Endothelial cell of umbilical vein (primary cell): ENCODE measurements at regions not wholly inside any gene's neighbourhood (a gene's known extent, or its start where the extent isn't known, plus 50 kb on each side); places are given as distances from the start of the nearest gene placed in this dataset.

Experiments used
- BruUV-seq: library from RNA; stranded (reverse); fragments of 400-500 nt; replicated peaks from 2 replicates; lab custom pipeline; 2021; lab: Mats Ljungman, UMichigan
- CTCF ChIA-PET: fragments of 300-600, 350-600 bp; sonication (Branson Sonifier 250); formaldehyde crosslinking; loops from one replicate; lab custom pipeline; 2021; ENCODE audit warnings: antibody characterized with exemption, inconsistent platforms; lab: Charles Lee
- POLR2A ChIA-PET: fragments of 300-600, 350-600 bp; sonication (Branson Sonifier 250); formaldehyde crosslinking; loops from one replicate; lab custom pipeline; 2021; ENCODE audit warnings: antibody characterized with exemption, inconsistent platforms; lab: Charles Lee
- DNase-seq: peaks from one replicate; pipeline ENCODE4 v3.0.0-alpha.2; 2011; ENCODE audit warnings: low read depth, low spot score
- FAIRE-seq: peaks from 2 replicates; lab custom pipeline; 2011; peaks lifted over from hg19 to GRCh38; lab: Jason Lieb, UNC
- H2AFZ ChIP-seq: 2 replicates; pipeline ENCODE4 v1.6.0; 2012; ENCODE audit warnings: low read depth, low read length, control low read depth, inconsistent platforms
- H3K27ac ChIP-seq: 2 replicates; pipeline ENCODE4 v1.5.1; 2011; ENCODE audit warnings: low read depth, mild to moderate bottlenecking, control low read depth, low read length, moderate library complexity; ENCODE audit not compliant: insufficient read depth
- H3K27me3 ChIP-seq, 2 experiments: 2 replicates each; pipeline versions ENCODE4 v1.6.0 to v1.6.1; 2011; ENCODE audit warnings: low read length in 2 of 2, mixed read lengths in 1 of 2; ENCODE audit not compliant: control insufficient read depth in 2 of 2, insufficient read depth in 2 of 2
- H3K36me3 ChIP-seq, 2 experiments: 2 replicates in 1 of 2; 3 replicates in 1 of 2; pipeline ENCODE4 v1.5.1; 2011; ENCODE audit warnings: low read length in 2 of 2, mild to moderate bottlenecking in 1 of 2, moderate library complexity in 1 of 2; ENCODE audit not compliant: control insufficient read depth in 2 of 2, insufficient read depth in 2 of 2; ENCODE audit errors: extremely low read depth in 1 of 2
- H3K4me1 ChIP-seq: 3 replicates; pipeline ENCODE4 v1.5.1; 2011; ENCODE audit warnings: mild to moderate bottlenecking, low read length; ENCODE audit not compliant: control insufficient read depth, insufficient read depth; ENCODE audit errors: extremely low read depth
- H3K4me2 ChIP-seq: 2 replicates; pipeline ENCODE4 v1.6.1; 2011; ENCODE audit warnings: low read length, control low read depth, mixed read lengths; ENCODE audit not compliant: insufficient read depth
- H3K4me3 ChIP-seq, 3 experiments: fragments of 200-600 bp in 1 of 3; sonication (generic), shearing (Covaris generic) in 1 of 3; replicated peaks in 1 of 3; 2 replicates each; pipeline ENCODE4 v1.5.1; 2011 to 2016; ENCODE audit warnings: control low read depth in 3 of 3, low read length in 3 of 3, mild to moderate bottlenecking in 2 of 3, inconsistent platforms in 1 of 3, low read depth in 1 of 3, moderate library complexity in 1 of 3; ENCODE audit not compliant: insufficient read depth in 1 of 3
- H3K79me2 ChIP-seq: 2 replicates; pipeline ENCODE4 v1.6.0; 2012; ENCODE audit warnings: low read length, inconsistent platforms; ENCODE audit not compliant: control insufficient read depth, insufficient read depth
- H3K9ac ChIP-seq: replicated peaks from 2 replicates; pipeline ENCODE3; 2011; ENCODE audit warnings: low read length, control low read depth; ENCODE audit not compliant: insufficient read depth; ENCODE audit errors: extremely low read depth
- H3K9me1 ChIP-seq: replicated peaks from 3 replicates; pipeline ENCODE4 v1.6.0; 2011; ENCODE audit warnings: mild to moderate bottlenecking, low read length; ENCODE audit not compliant: control insufficient read depth, insufficient read depth; ENCODE audit errors: extremely low read depth
- H3K9me3 ChIP-seq: replicated peaks from 2 replicates; pipeline ENCODE4 v1.5.1; 2012; ENCODE audit warnings: low read length, inconsistent platforms; ENCODE audit not compliant: control insufficient read depth, insufficient read depth
- H4K20me1 ChIP-seq: replicated peaks from 2 replicates; pipeline ENCODE3; 2011; ENCODE audit warnings: mild to moderate bottlenecking, low read length; ENCODE audit not compliant: control insufficient read depth, insufficient read depth; ENCODE audit errors: extremely low read depth
- EZH2 ChIP-seq: IDR thresholded peaks from 2 replicates; pipeline ENCODE4 v1.6.1; 2012; ENCODE audit warnings: borderline replicate concordance, low read depth, mild to moderate bottlenecking, moderate library complexity, low read length, inconsistent platforms; ENCODE audit not compliant: severe bottlenecking
- FOS ChIP-seq: IDR thresholded peaks from 2 replicates; pipeline ENCODE4 v1.6.1; 2011; ENCODE audit warnings: mild to moderate bottlenecking, low read length, moderate library complexity, borderline replicate concordance; ENCODE audit not compliant: insufficient read depth
- GATA2 ChIP-seq: IDR thresholded peaks from 2 replicates; pipeline ENCODE4 v1.7.0; 2011; ENCODE audit warnings: low read depth, mild to moderate bottlenecking, moderate library complexity, mixed read lengths, low read length; ENCODE audit not compliant: insufficient read length, insufficient read depth
- JUN ChIP-seq: IDR thresholded peaks from 2 replicates; pipeline ENCODE4 v1.6.1; 2011; ENCODE audit warnings: borderline replicate concordance, low read depth; ENCODE audit not compliant: insufficient read length, insufficient read depth
- MYC ChIP-seq: IDR thresholded peaks from one replicate; pipeline ENCODE4 v1.6.1; 2011; ENCODE audit warnings: mild to moderate bottlenecking, low read depth, low read length
- POLR2A ChIP-seq: IDR thresholded peaks from 2 replicates; pipeline ENCODE4 v1.6.1; 2012; ENCODE audit warnings: low read depth, mild to moderate bottlenecking, control low read depth, low read length
- POLR2AphosphoS5 ChIP-seq: IDR thresholded peaks from 2 replicates; pipeline ENCODE4 v1.6.1; 2012; ENCODE audit warnings: low read depth, mild to moderate bottlenecking, control low read depth, low read length, moderate library complexity; ENCODE audit not compliant: insufficient read depth
- dilution Hi-C: fragments of 300-500 bp; cut with MboI; formaldehyde crosslinking; loops from one replicate; pipeline ENCODE4 v1.15.0; 2019; ENCODE audit warnings: low sequenced_read_pairs; ENCODE audit not compliant: extremely low pct_ligation_motif_present
- intact Hi-C: fragments of 100-400 bp; cut with micrococcal nuclease; formaldehyde crosslinking; loops from one replicate; pipeline ENCODE4 v1.10.0; 2022
- TF ChIP-seq, protein P1 (sequence below), 2 donors: IDR thresholded peaks; 1 replicate in 1 of 2; 2 replicates in 1 of 2; pipeline ENCODE4 v1.5.1; 2011; ENCODE audit warnings: low read length in 2 of 2, mild to moderate bottlenecking in 2 of 2, moderate library complexity in 2 of 2, control low read depth in 1 of 2, inconsistent platforms in 1 of 2, low read depth in 1 of 2; ENCODE audit not compliant: insufficient read depth in 1 of 2; ENCODE audit errors: extremely low read depth in 1 of 2
- TF ChIP-seq, protein P2 (sequence below): IDR thresholded peaks from 2 replicates; pipeline ENCODE4 v1.6.1; 2011; ENCODE audit not compliant: insufficient read depth, insufficient read length

- no peaks in the 10 kb centered on the region for H3K9me3 ChIP-seq
- H3K9me1 ChIP-seq: no peaks in the 10 kb centered on the region
- DNase-seq (no peak), FAIRE-seq (no peak)
- H3K27me3 ChIP-seq: no peaks in the 10 kb centered on the region
- no TSS peak for BruUV-seq
- H3K27ac ChIP-seq: no peak overlapping the region
- CTCF ChIA-PET: no interaction called here
- H3K4me3 ChIP-seq: no peak overlapping the region
- H3K4me2 ChIP-seq: no peak overlapping the region
- no peaks in the 10 kb centered on the region for H4K20me1 ChIP-seq
- no peaks in the 10 kb centered on the region for H3K36me3 ChIP-seq
- H3K9ac ChIP-seq: no peak overlapping the region
- no peak for TF ChIP-seq EZH2
- TF ChIP-seq, protein P1, sequence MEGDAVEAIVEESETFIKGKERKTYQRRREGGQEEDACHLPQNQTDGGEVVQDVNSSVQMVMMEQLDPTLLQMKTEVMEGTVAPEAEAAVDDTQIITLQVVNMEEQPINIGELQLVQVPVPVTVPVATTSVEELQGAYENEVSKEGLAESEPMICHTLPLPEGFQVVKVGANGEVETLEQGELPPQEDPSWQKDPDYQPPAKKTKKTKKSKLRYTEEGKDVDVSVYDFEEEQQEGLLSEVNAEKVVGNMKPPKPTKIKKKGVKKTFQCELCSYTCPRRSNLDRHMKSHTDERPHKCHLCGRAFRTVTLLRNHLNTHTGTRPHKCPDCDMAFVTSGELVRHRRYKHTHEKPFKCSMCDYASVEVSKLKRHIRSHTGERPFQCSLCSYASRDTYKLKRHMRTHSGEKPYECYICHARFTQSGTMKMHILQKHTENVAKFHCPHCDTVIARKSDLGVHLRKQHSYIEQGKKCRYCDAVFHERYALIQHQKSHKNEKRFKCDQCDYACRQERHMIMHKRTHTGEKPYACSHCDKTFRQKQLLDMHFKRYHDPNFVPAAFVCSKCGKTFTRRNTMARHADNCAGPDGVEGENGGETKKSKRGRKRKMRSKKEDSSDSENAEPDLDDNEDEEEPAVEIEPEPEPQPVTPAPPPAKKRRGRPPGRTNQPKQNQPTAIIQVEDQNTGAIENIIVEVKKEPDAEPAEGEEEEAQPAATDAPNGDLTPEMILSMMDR (IDR thresholded peaks at IDR 0.05; ENCODE audit: extremely low read depth in 1 of 2, insufficient read depth in 1 of 2, low read depth in 1 of 2, low read length in 2 of 2): no peak
- no peak for TF ChIP-seq GATA2
- no peak for TF ChIP-seq POLR2AphosphoS5
- no peak for TF ChIP-seq POLR2A
- no peak for TF ChIP-seq JUN
- no peak for TF ChIP-seq MYC
- no peak for TF ChIP-seq FOS
- TF ChIP-seq, protein P2, sequence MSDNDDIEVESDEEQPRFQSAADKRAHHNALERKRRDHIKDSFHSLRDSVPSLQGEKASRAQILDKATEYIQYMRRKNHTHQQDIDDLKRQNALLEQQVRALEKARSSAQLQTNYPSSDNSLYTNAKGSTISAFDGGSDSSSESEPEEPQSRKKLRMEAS: no peak
- H3K79me2 ChIP-seq: no peaks in the 10 kb centered on the region
- H3K4me1 ChIP-seq: no peaks in the 10 kb centered on the region
- dilution Hi-C loops (no loop called here), intact Hi-C loops (no loop called here)
- POLR2A ChIA-PET: no interaction called here
- no peak overlapping the region for H2AFZ ChIP-seq
These were observed 238.8 kb downstream of the DMAC1 start for GRCh38 chr9:7560669-7561305.
